ENCODE measurements at regions not wholly inside any gene's neighbourhood (a gene's known extent, or its start where the extent isn't known, plus 50 kb on each side); places are given as distances from the start of the nearest gene placed in this dataset.

- TF ChIP-seq CTCF (IDR thresholded peaks at IDR 0.05): no peak
- no peak for TF ChIP-seq POLR2A (IDR thresholded peaks at IDR 0.05)
Measured at GRCh38 chr7:96407427-96407826, 85.5 kb upstream of the SLC25A13 start.

All from lower leg skin (tissue), 3 donors.